Activated CD8-positive, alpha-beta memory T cell treated with anti-CD3 and anti-CD28 coated beads for 24 hours (primary cell): ENCODE measurements at regions not wholly inside any gene's neighbourhood (a gene's known extent, or its start where the extent isn't known, plus 50 kb on each side); places are given as distances from the start of the nearest gene placed in this dataset.
"Not testable (repeated sequence)": the region's sequence is repeated elsewhere in the genome, so short reads cannot be mapped to it uniquely, and the experiment has no call there.

Experiments
- DNase-seq: peaks from one replicate; pipeline ENCODE4 v3.0.0-alpha.2; 2020

- DNase-seq: no peak
Measured at GRCh38 chr6:84912472-84913322, 148.3 kb upstream of the TBX18 start.

- no peak for DNase-seq
Measured at GRCh38 chr6:84910906-84911607, 146.7 kb upstream of the TBX18 start.

GRCh38 chr6:84908304-84908904 is 144.0 kb upstream of the TBX18 start:
- no peak for DNase-seq

GRCh38 chr6:84906514-84906913 is 142.1 kb upstream of the TBX18 start:
- DNase-seq: no peak

- no peak for DNase-seq
Measured at GRCh38 chr6:84905823-84906222, 141.4 kb upstream of the TBX18 start.

- DNase-seq: no peak
Measured at GRCh38 chr6:84902354-84902928, 138.0 kb upstream of the TBX18 start.

- no peak for DNase-seq
Measured at GRCh38 chr6:84897988-84898594, 133.7 kb upstream of the TBX18 start.

- no peak for DNase-seq
Measured at GRCh38 chr6:84897011-84897410, 132.6 kb upstream of the TBX18 start.

- no peak for DNase-seq
Measured at GRCh38 chr6:84892671-84893070, 128.3 kb upstream of the TBX18 start.

- no peak for DNase-seq
Measured at GRCh38 chr6:84882768-84883766, 118.7 kb upstream of the TBX18 start.

GRCh38 chr6:84879385-84879784 is 115.0 kb upstream of the TBX18 start:
- DNase-seq: not testable (repeated sequence)

GRCh38 chr6:84877515-84878210 is 113.3 kb upstream of the TBX18 start:
- DNase-seq: no peak

GRCh38 chr6:84876723-84877514 is 112.5 kb upstream of the TBX18 start:
- DNase-seq: no peak

GRCh38 chr6:84872996-84873723 is 108.8 kb upstream of the TBX18 start:
- no peak for DNase-seq

GRCh38 chr6:84871925-84872324 is 107.5 kb upstream of the TBX18 start:
- no peak for DNase-seq

GRCh38 chr6:84870672-84871071 is 106.3 kb upstream of the TBX18 start:
- no peak for DNase-seq

- no peak for DNase-seq
Measured at GRCh38 chr6:84868149-84868548, 103.8 kb upstream of the TBX18 start.

GRCh38 chr6:84867521-84867920 is 103.1 kb upstream of the TBX18 start:
- no peak for DNase-seq

- no peak for DNase-seq
Measured at GRCh38 chr6:84866715-84867114, 102.3 kb upstream of the TBX18 start.

- DNase-seq: not testable (repeated sequence)
Measured at GRCh38 chr6:84865372-84865771, 101.0 kb upstream of the TBX18 start.
